NB4 (cell line): ENCODE measurements at regions not wholly inside any gene's neighbourhood (a gene's known extent, or its start where the extent isn't known, plus 50 kb on each side); places are given as distances from the start of the nearest gene placed in this dataset.

ENCODE experiments used
- CTCF ChIP-seq: IDR thresholded peaks from one replicate; pipeline ENCODE4 v1.5.1; 2012; ENCODE audit warnings: low read depth, low read length
- MAX ChIP-seq: IDR thresholded peaks from 2 replicates; pipeline ENCODE4 v1.6.1; 2011; ENCODE audit warnings: low read depth, low read length
- POLR2A ChIP-seq: IDR thresholded peaks from 2 replicates; pipeline ENCODE4 v1.6.1; 2011; ENCODE audit warnings: mild to moderate bottlenecking; ENCODE audit not compliant: insufficient read length; ENCODE audit errors: extremely low read depth

GRCh38 chr12:104833756-104834155 lies 124.3 kb downstream of the SLC41A2 start:
- TF ChIP-seq POLR2A (no peak), CTCF (no peak), MAX (no peak)
